Liver (tissue), 8 donors: ENCODE measurements at regions not wholly inside any gene's neighbourhood (a gene's known extent, or its start where the extent isn't known, plus 50 kb on each side); places are given as distances from the start of the nearest gene placed in this dataset.

Source experiments
- DNase-seq: peaks from one replicate; pipeline ENCODE4 v3.0.0-alpha.2; 2017; ENCODE audit warnings: low spot score
- H3K27ac ChIP-seq, 2 donors: one replicate each; pipeline ENCODE4 v1.7.0; 2013; ENCODE audit warnings: inconsistent platforms in 2 of 2, low read length in 2 of 2, control low read depth in 1 of 2, low read depth in 1 of 2, mild to moderate bottlenecking in 1 of 2
- H3K27me3 ChIP-seq, 4 donors: one replicate each; pipeline versions ENCODE4 v1.6.1 to v1.7.0; 2013; ENCODE audit warnings: low read length in 3 of 4, inconsistent platforms in 1 of 4, mild to moderate bottlenecking in 1 of 4, moderate library complexity in 1 of 4; ENCODE audit not compliant: control insufficient read depth in 4 of 4, insufficient read depth in 4 of 4
- H3K36me3 ChIP-seq, 4 donors: one replicate each; pipeline versions ENCODE4 v1.6.1 to v1.7.0; 2013; ENCODE audit warnings: low read length in 3 of 4, mild to moderate bottlenecking in 3 of 4, low read depth in 1 of 4, moderate library complexity in 1 of 4; ENCODE audit not compliant: control insufficient read depth in 4 of 4, insufficient read depth in 3 of 4
- H3K4me1 ChIP-seq, 4 donors: one replicate each; pipeline versions ENCODE4 v1.6.1 to v1.7.0; 2013; ENCODE audit warnings: low read length in 3 of 4, mild to moderate bottlenecking in 3 of 4, moderate library complexity in 1 of 4; ENCODE audit not compliant: control insufficient read depth in 4 of 4, insufficient read depth in 4 of 4
- H3K4me3 ChIP-seq, 3 donors: one replicate each; pipeline versions ENCODE4 v1.6.1 to v1.7.0; 2013; ENCODE audit warnings: low read length in 3 of 3, control low read depth in 1 of 3, low read depth in 1 of 3, mild to moderate bottlenecking in 1 of 3
- H3K9ac ChIP-seq, 2 donors: one replicate each; pipeline ENCODE4 v1.7.0; 2013; ENCODE audit warnings: low read length in 2 of 2, mild to moderate bottlenecking in 2 of 2, moderate library complexity in 2 of 2, control low read depth in 1 of 2, low read depth in 1 of 2
- H3K9me3 ChIP-seq, 4 donors: one replicate each; pipeline versions ENCODE4 v1.6.1 to v1.7.0; 2013; ENCODE audit warnings: low read length in 3 of 4; ENCODE audit not compliant: control insufficient read depth in 4 of 4
- EGR1 ChIP-seq, 2 donors: IDR thresholded peaks; 2 replicates each; pipeline ENCODE4 v1.6.1; 2016 to 2018; ENCODE audit warnings: antibody characterized with exemption in 2 of 2, low read depth in 2 of 2
- HNF4A ChIP-seq, 2 donors: conservative IDR thresholded peaks; 2 replicates each; pipeline ENCODE4 v1.6.1; 2016; ENCODE audit warnings: antibody characterized with exemption in 2 of 2, mild to moderate bottlenecking in 2 of 2
- HNF4G ChIP-seq: IDR thresholded peaks from 2 replicates; pipeline ENCODE4 v1.6.1; 2016; ENCODE audit warnings: antibody characterized with exemption
- NR2F2 ChIP-seq: IDR thresholded peaks from 2 replicates; pipeline ENCODE4 v1.6.1; 2016; ENCODE audit warnings: antibody characterized with exemption
- RXRA ChIP-seq, 2 donors: IDR thresholded peaks; 2 replicates each; pipeline ENCODE4 v1.6.1; 2017 to 2018; ENCODE audit warnings: antibody characterized with exemption in 2 of 2, mild to moderate bottlenecking in 1 of 2
- SP1 ChIP-seq: IDR thresholded peaks from 2 replicates; pipeline ENCODE4 v1.6.1; 2018; ENCODE audit warnings: antibody characterized with exemption, mild to moderate bottlenecking
- WGBS: extraction: QIAGEN DNeasy Blood & Tissue Kit; methylation state at CpG from one replicate; pipeline ENCODE4 v1.1.7; 2013; 5-methylcytosine and 5-hydroxymethylcytosine counted together
- TF ChIP-seq, protein P1 (sequence below): IDR thresholded peaks from 2 replicates; pipeline ENCODE4 v1.6.1; 2016; ENCODE audit warnings: antibody characterized with exemption
- TF ChIP-seq, protein P2 (sequence below): fragments of 150-350 bp; IDR thresholded peaks from 2 replicates; pipeline ENCODE4 v1.5.1; 2017; ENCODE audit warnings: improper control_type of control experiment, low read depth, low read length; ENCODE audit not compliant: missing input control
- TF ChIP-seq, protein P3 (sequence below): IDR thresholded peaks from 2 replicates; pipeline ENCODE4 v1.6.1; 2016; ENCODE audit warnings: antibody characterized with exemption, mild to moderate bottlenecking
- TF ChIP-seq, protein P4 (sequence below): IDR thresholded peaks from 2 replicates; pipeline ENCODE4 v1.6.1; 2016; ENCODE audit warnings: antibody characterized with exemption
- donor health status: healthy.
- donor health status: healthy.
- donor health status: healthy.
- donor health status: healthy.
- donor health status: healthy.

DNA sequence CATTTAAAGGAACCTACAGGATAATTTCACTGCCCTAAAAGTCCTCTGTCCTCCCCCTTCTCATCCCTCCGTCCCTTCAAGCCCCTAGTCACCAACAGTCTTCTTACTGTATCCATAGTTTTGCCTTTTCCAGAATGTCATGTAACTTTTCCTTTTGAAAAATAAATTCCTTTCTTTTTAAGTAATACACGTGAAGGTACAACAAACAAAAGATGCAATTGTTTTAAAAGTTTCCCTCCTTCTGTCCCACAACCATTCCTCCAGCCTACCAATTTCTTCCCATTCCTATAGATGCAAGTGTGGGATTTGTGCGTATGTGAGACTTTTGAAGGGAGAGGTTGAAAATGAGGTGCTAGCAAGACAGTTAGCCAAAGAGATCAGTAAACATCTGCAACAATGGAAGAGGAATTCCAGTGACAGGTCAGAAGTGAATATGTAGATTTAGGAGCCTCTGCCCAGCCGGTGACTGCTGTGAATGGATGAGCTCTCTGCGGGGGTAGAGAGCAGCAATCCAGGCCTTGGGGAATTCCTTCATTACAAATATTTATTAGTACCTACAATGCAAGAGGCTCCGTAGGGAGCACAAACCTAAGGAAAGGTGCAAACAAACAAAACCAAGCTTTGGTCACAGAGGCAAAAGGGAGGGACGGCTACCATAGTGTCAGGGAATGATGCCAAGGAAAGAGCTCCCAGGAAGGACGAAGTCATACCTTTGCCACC is 243.6 kb downstream of the SKIDA1 start:
- Histone ChIP-seq H3K4me1 (no peaks in the 10 kb centered on the region), H3K9me3 (no peaks in the 10 kb centered on the region), H3K27ac (no peak overlapping the region), H3K4me3 (no peak overlapping the region), H3K27me3 (no peaks in the 10 kb centered on the region), H3K36me3 (no peaks in the 10 kb centered on the region), H3K9ac (no peak overlapping the region)
- WGBS: 72% methylated on average over 8 of the region's 8 CpGs
- TF ChIP-seq SP1 (no peak), HNF4A (conservative IDR thresholded peaks at IDR 0.05) (no peak), NR2F2 (no peak), EGR1 (IDR thresholded peaks at IDR 0.05; ENCODE audit: low read depth in 2 of 2) (no peak)
- TF ChIP-seq, protein P1, sequence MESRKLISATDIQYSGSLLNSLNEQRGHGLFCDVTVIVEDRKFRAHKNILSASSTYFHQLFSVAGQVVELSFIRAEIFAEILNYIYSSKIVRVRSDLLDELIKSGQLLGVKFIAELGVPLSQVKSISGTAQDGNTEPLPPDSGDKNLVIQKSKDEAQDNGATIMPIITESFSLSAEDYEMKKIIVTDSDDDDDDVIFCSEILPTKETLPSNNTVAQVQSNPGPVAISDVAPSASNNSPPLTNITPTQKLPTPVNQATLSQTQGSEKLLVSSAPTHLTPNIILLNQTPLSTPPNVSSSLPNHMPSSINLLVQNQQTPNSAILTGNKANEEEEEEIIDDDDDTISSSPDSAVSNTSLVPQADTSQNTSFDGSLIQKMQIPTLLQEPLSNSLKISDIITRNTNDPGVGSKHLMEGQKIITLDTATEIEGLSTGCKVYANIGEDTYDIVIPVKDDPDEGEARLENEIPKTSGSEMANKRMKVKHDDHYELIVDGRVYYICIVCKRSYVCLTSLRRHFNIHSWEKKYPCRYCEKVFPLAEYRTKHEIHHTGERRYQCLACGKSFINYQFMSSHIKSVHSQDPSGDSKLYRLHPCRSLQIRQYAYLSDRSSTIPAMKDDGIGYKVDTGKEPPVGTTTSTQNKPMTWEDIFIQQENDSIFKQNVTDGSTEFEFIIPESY: no peak
- no peak for DNase-seq

DNA sequence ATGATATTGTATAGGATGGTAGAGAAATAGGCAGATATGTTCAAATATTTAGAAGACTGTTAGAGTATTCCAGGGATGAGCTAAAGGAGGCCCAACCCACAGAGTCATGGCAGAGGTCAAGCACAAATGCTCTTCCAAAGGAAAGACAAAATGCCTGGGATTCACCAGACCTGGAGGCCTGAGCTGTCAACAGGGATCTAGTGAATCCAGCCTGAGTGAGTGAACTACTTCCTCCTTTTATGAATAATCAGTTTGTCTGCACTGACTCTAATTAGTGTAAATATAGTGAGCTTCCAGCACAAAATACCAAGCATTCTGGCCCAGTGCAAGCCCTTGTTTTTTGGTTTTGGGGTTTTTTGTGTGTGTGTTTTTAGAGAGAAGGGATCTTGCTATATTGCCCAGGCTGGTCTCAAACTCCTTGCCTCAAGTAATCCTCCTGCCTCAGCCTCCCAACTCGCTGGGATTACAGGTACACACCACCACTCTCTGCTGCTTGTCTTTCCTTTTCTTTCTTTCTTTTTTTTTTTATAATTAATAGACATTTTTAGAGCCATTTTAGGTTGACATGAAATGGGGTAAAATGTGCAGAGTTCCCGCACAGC is 244.4 kb downstream of the SKIDA1 start:
- Histone ChIP-seq H3K9ac (no peak overlapping the region), H3K27ac (no peak overlapping the region), H3K4me1 (no peaks in the 10 kb centered on the region), H3K9me3 (no peaks in the 10 kb centered on the region), H3K36me3 (no peaks in the 10 kb centered on the region), H3K4me3 (no peak overlapping the region), H3K27me3 (no peaks in the 10 kb centered on the region)
- TF ChIP-seq HNF4G: no peak
- TF ChIP-seq, protein P2, sequence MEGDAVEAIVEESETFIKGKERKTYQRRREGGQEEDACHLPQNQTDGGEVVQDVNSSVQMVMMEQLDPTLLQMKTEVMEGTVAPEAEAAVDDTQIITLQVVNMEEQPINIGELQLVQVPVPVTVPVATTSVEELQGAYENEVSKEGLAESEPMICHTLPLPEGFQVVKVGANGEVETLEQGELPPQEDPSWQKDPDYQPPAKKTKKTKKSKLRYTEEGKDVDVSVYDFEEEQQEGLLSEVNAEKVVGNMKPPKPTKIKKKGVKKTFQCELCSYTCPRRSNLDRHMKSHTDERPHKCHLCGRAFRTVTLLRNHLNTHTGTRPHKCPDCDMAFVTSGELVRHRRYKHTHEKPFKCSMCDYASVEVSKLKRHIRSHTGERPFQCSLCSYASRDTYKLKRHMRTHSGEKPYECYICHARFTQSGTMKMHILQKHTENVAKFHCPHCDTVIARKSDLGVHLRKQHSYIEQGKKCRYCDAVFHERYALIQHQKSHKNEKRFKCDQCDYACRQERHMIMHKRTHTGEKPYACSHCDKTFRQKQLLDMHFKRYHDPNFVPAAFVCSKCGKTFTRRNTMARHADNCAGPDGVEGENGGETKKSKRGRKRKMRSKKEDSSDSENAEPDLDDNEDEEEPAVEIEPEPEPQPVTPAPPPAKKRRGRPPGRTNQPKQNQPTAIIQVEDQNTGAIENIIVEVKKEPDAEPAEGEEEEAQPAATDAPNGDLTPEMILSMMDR: no peak
- TF ChIP-seq RXRA (IDR thresholded peaks at IDR 0.05): no peak
- TF ChIP-seq SP1: no peak
- DNase-seq: no peak
- WGBS: 87% methylated on average over 2 of the region's 2 CpGs

DNA sequence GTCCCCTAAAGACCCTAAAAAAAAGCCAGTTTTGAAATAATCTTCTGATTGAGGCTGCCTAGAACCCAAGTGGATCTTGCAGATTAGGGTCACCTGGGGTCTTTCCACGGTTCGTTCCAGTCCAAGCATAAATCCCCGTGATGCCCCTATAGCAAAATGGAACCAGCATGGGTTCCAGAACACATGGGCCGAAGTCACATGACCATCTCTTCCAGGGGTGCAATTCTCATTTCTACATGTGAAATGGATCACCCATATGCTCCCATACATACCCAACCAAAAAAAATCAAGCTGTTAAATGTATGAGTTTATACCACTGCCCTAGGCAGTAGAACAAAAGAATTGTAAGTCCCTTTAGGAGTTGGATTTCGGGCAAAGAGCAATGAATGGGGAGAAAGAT is 245.4 kb downstream of the SKIDA1 start:
- Histone ChIP-seq H3K36me3 (no peaks in the 10 kb centered on the region), H3K9me3 (no peaks in the 10 kb centered on the region), H3K27ac (no peak overlapping the region), H3K27me3 (no peaks in the 10 kb centered on the region), H3K4me1 (no peaks in the 10 kb centered on the region), H3K9ac (no peak overlapping the region), H3K4me3 (no peak overlapping the region)
- TF ChIP-seq, protein P3, sequence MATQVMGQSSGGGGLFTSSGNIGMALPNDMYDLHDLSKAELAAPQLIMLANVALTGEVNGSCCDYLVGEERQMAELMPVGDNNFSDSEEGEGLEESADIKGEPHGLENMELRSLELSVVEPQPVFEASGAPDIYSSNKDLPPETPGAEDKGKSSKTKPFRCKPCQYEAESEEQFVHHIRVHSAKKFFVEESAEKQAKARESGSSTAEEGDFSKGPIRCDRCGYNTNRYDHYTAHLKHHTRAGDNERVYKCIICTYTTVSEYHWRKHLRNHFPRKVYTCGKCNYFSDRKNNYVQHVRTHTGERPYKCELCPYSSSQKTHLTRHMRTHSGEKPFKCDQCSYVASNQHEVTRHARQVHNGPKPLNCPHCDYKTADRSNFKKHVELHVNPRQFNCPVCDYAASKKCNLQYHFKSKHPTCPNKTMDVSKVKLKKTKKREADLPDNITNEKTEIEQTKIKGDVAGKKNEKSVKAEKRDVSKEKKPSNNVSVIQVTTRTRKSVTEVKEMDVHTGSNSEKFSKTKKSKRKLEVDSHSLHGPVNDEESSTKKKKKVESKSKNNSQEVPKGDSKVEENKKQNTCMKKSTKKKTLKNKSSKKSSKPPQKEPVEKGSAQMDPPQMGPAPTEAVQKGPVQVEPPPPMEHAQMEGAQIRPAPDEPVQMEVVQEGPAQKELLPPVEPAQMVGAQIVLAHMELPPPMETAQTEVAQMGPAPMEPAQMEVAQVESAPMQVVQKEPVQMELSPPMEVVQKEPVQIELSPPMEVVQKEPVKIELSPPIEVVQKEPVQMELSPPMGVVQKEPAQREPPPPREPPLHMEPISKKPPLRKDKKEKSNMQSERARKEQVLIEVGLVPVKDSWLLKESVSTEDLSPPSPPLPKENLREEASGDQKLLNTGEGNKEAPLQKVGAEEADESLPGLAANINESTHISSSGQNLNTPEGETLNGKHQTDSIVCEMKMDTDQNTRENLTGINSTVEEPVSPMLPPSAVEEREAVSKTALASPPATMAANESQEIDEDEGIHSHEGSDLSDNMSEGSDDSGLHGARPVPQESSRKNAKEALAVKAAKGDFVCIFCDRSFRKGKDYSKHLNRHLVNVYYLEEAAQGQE: no peak
- TF ChIP-seq, protein P4, sequence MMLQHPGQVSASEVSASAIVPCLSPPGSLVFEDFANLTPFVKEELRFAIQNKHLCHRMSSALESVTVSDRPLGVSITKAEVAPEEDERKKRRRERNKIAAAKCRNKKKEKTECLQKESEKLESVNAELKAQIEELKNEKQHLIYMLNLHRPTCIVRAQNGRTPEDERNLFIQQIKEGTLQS: no peak
- TF ChIP-seq, protein P2: no peak
- 92% methylated on average over 5 of the region's 5 CpGs for WGBS
- DNase-seq: no peak
